ENCODE measurements at regions not wholly inside any gene's neighbourhood (a gene's known extent, or its start where the extent isn't known, plus 50 kb on each side); places are given as distances from the start of the nearest gene placed in this dataset.

- no peak for TF ChIP-seq CTCF (IDR thresholded peaks at IDR 0.05)
- no peak for TF ChIP-seq POLR2A (IDR thresholded peaks at IDR 0.05)
These were observed 66.6 kb upstream of the ELAC2 start for GRCh38 chr17:13084420-13084819.

Data from tibial nerve (tissue), 3 donors.